Myocyte (in vitro differentiated cells): ENCODE measurements at regions not wholly inside any gene's neighbourhood (a gene's known extent, or its start where the extent isn't known, plus 50 kb on each side); places are given as distances from the start of the nearest gene placed in this dataset.
A peak's percentile ranks its signal among the peaks of the same experiment; 100 is the strongest.

Source experiments
- DNase-seq: peaks from one replicate; pipeline ENCODE4 v3.0.0-alpha.2; 2012; ENCODE audit warnings: low read depth

- no peak for DNase-seq
Measured at GRCh38 chr3:73295876-73296635, 234.6 kb downstream of the EBLN2 start.

GRCh38 chr3:73296859-73297258 is 235.4 kb downstream of the EBLN2 start:
- DNase-seq = no peak

- no peak for DNase-seq
Measured at GRCh38 chr3:73298243-73299183, 237.1 kb downstream of the EBLN2 start.

- DNase-seq = no peak
Measured at GRCh38 chr3:73299184-73299691, 237.8 kb downstream of the EBLN2 start.

GRCh38 chr3:73314151-73314951 is 252.9 kb downstream of the EBLN2 start:
- DNase-seq = peak; percentile 44

- DNase-seq = no peak
Measured at GRCh38 chr3:73315706-73316105, 254.2 kb downstream of the EBLN2 start.

- no peak for DNase-seq
Measured at GRCh38 chr3:73319179-73319769, 257.8 kb downstream of the EBLN2 start.

GRCh38 chr3:73321286-73321999 is 260.0 kb downstream of the EBLN2 start:
- no peak for DNase-seq

GRCh38 chr3:73324203-73325155 is 263.0 kb downstream of the EBLN2 start:
- DNase-seq = peak; percentile 52

GRCh38 chr3:73326396-73326795 is 264.9 kb downstream of the EBLN2 start:
- no peak for DNase-seq

GRCh38 chr3:73327052-73327451 is 265.6 kb downstream of the EBLN2 start:
- DNase-seq = no peak
